Activated B cell treated with CpG ODN at 0.5 μM for 24 hours (primary cell): ENCODE measurements at regions not wholly inside any gene's neighbourhood (a gene's known extent, or its start where the extent isn't known, plus 50 kb on each side); places are given as distances from the start of the nearest gene placed in this dataset.

Experiments
- ATAC-seq: fragments of 200-7000 bp; cut with Tn5 transposase; one replicate; pipeline ENCODE4 v1.10.0; 2021; ENCODE audit warnings: low read depth, mild to moderate bottlenecking, moderate library complexity
- CTCF ChIA-PET: fragments of 350-600 bp; sonication (Branson Sonifier 250); formaldehyde crosslinking; loops from one replicate; lab custom pipeline; 2021; ENCODE audit warnings: antibody characterized with exemption; lab: Charles Lee
- POLR2A ChIA-PET: fragments of 350-600 bp; sonication (Branson Sonifier 250); formaldehyde crosslinking; loops from one replicate; lab custom pipeline; 2021; ENCODE audit warnings: antibody characterized with exemption; lab: Charles Lee
- DNase-seq: peaks from one replicate; pipeline ENCODE4 v3.0.0; 2022
- H3K27ac Mint-ChIP-seq: one replicate; pipeline ENCODE4 v1.8.0; 2020; ENCODE audit warnings: mixed read lengths
- H3K27me3 Mint-ChIP-seq: one replicate; pipeline ENCODE4 v1.8.0; 2021; ENCODE audit warnings: mixed read lengths
- H3K36me3 Mint-ChIP-seq: one replicate; pipeline ENCODE4 v1.8.0; 2021; ENCODE audit warnings: low read depth, mixed read lengths
- H3K4me1 Mint-ChIP-seq: one replicate; pipeline ENCODE4 v1.8.0; 2021; ENCODE audit warnings: mixed read lengths
- H3K4me3 Mint-ChIP-seq: one replicate; pipeline ENCODE4 v1.8.0; 2020; ENCODE audit warnings: mild to moderate bottlenecking, mixed read lengths
- H3K9me3 Mint-ChIP-seq: one replicate; pipeline ENCODE4 v1.8.0; 2020; ENCODE audit warnings: mixed read lengths
- intact Hi-C: fragments of 100-400 bp; cut with micrococcal nuclease; formaldehyde crosslinking; loops from one replicate; pipeline ENCODE4 v1.15.1; 2024
- TF ChIP-seq, protein P1 (sequence below): fragments of 200-600 bp; IDR thresholded peaks from one replicate; pipeline ENCODE4 v1.8.0; 2022; ENCODE audit warnings: antibody characterized with exemption, mild to moderate bottlenecking

- Mint-ChIP-seq H3K4me3 (no peak overlapping the region), H3K4me1 (no peaks in the 10 kb centered on the region), H3K27me3 (peaks cover 3% of the 10 kb centered on the region), H3K27ac (no peak overlapping the region), H3K9me3 (no peaks in the 10 kb centered on the region), H3K36me3 (no peaks in the 10 kb centered on the region)
- DNase-seq (no peak), ATAC-seq (peak; percentile 50)
- intact Hi-C loops: loop anchor here (1.0 kb wide), 2 partner anchors 255 to 826 kb away; no protein-coding TSS in a partner anchor
- TF ChIP-seq, protein P1, sequence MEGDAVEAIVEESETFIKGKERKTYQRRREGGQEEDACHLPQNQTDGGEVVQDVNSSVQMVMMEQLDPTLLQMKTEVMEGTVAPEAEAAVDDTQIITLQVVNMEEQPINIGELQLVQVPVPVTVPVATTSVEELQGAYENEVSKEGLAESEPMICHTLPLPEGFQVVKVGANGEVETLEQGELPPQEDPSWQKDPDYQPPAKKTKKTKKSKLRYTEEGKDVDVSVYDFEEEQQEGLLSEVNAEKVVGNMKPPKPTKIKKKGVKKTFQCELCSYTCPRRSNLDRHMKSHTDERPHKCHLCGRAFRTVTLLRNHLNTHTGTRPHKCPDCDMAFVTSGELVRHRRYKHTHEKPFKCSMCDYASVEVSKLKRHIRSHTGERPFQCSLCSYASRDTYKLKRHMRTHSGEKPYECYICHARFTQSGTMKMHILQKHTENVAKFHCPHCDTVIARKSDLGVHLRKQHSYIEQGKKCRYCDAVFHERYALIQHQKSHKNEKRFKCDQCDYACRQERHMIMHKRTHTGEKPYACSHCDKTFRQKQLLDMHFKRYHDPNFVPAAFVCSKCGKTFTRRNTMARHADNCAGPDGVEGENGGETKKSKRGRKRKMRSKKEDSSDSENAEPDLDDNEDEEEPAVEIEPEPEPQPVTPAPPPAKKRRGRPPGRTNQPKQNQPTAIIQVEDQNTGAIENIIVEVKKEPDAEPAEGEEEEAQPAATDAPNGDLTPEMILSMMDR: no peak
- CTCF ChIA-PET: interaction anchor here (0.6 to 1.9 kb wide), 7 partner anchors 12 to 822 kb away, joined by 3 to 9 read pairs (median 4); no protein-coding TSS in a partner anchor
- POLR2A ChIA-PET: no interaction called here
Observed at GRCh38 chr12:97404543-97404942, 58.1 kb upstream of the RMST start.

DNA sequence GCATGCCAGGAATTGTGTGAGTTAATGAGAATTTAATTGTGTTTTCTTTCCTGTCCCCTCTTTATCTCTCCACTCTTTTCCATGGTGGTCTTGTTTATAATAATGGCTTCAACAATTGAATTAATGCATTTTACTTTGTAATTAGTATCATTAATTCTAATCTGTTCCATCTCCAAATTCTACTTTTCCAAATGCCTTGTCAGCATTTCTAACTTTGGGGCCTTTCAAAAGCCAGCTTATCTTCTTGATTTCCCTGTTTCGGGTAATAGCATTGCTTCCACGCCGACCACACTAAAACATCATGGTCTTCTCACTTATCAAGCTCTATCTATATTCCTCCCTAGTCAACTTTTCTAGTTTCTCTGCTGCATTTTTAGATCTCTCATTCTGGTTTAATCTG, 54.2 kb upstream of the RMST start:
- Mint-ChIP-seq H3K9me3 (no peaks in the 10 kb centered on the region), H3K36me3 (no peaks in the 10 kb centered on the region), H3K4me1 (no peaks in the 10 kb centered on the region), H3K4me3 (no peak overlapping the region), H3K27ac (no peak overlapping the region), H3K27me3 (peaks cover 3% of the 10 kb centered on the region)
- TF ChIP-seq, protein P1: no peak
- ATAC-seq (no peak), DNase-seq (no peak)
- POLR2A ChIA-PET: no interaction called here
- intact Hi-C loops: loop anchor here (5.0 kb wide), 1 partner anchor 416 kb away; no protein-coding TSS in a partner anchor
- CTCF ChIA-PET: no interaction called here

DNA sequence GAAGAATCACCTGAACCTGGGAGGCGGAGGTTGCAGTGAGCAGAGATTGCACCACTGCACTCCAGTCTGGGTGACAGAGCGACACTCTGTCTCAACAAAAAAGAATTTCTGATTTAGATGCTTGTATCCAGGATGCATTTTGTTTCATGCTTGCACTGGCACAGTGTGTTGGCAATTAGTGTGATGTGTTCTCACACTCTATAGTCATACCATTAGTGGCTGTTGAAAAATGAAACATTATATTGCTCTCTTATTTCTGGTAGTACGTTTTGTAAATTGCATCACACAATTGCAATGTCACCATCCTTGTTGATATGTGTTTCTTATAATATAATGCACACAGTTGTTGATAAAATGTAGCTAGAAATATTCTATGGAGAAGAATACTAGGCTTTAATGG, 51.3 kb upstream of the RMST start:
- no peak overlapping the region for H3K27ac Mint-ChIP-seq
- CTCF ChIA-PET: no interaction called here

More for the DNA sequence above, 51.3 kb upstream of the RMST start:
- Mint-ChIP-seq H3K27me3 (peaks cover 7% of the 10 kb centered on the region), H3K9me3 (no peaks in the 10 kb centered on the region), H3K36me3 (no peaks in the 10 kb centered on the region), H3K4me1 (no peaks in the 10 kb centered on the region), H3K4me3 (no peak overlapping the region)
- TF ChIP-seq, protein P1: no peak
- ATAC-seq (no peak), DNase-seq (no peak)
- intact Hi-C loops: no loop called here
- POLR2A ChIA-PET: no interaction called here
